ENCODE measurements at regions not wholly inside any gene's neighbourhood (a gene's known extent, or its start where the extent isn't known, plus 50 kb on each side); places are given as distances from the start of the nearest gene placed in this dataset.

DNA sequence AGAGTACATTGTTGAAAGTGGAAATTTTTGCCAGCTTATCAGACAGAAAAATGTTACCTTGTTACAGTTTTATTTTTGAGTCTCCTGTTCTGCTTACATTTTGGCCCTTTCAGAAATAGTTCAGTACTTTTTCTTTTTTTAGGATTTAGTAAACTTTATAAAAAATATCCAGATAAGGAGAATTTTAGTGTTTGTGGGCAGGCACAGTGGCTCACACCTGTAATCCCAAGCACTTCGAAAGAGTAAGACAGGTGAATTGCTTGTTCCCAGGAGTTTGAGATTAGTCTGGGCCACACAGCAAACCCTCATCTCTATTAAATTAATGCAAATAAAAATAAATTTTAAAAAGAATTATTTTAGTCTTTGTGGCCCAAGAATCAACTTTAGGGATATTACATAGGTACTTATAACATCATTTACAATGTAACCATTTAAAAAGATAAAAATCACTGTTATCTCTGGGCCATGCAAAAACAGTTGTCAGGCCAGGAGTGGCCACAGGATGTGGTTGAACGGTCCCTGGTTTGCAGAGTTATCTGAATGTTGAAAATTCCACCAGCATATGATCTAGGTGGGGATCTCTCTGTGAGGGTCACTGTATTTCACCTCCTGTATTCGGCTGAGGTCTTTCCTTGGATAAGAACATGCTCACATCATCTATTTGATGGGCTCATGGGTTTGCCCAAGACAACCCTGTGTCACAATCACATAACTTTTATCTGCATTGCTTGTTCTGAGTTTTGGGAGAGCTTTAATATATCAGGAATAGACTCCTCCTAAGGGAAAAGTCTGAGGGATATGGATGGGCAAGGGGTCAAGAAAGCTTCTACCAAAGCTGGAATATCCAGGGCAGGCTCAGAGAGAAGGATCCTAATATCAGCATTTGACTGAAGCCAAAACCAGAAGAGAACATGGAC, 91.5 kb downstream of the GGTLC2 start:
- no peaks in the 10 kb centered on the region for H3K4me1 ChIP-seq (replicated peaks in 1 of 2)

DNA sequence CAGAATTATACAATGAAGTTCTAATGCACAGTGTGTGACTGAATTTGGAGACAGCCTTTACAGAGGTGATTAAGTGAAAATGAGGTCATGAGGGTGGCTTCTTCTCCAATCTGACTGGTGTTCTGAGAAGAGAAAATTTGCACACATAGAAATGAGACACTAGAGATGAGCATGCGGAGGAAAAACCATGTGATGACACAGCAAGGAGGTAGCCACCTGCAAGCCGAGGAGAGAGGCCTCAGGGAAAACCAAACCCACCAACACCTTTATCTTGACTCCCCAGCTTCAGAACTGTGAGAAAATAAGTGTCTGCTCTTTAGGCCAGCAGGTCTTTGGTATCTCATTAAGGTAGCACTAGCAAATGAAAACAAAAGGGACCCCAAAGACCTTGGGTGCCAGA, 93.2 kb downstream of the GGTLC2 start:
- Histone ChIP-seq H3K36me3 (replicated peaks in 1 of 2) (no peaks in the 10 kb centered on the region), H3K9me3 (replicated peaks in 1 of 3) (no peaks in the 10 kb centered on the region), H3K4me3 (no peak overlapping the region), H3K4me1 (replicated peaks in 1 of 2) (no peaks in the 10 kb centered on the region), H3K27ac (no peak overlapping the region), H3K27me3 (peaks cover 8% of the 10 kb centered on the region)
- 73 to 89% (median 75%) methylated on average over 2 of the region's 2 CpGs for WGBS, 4 donors
- TF ChIP-seq CTCF (IDR thresholded peaks at IDR 0.05): no peak
- no peak for TF ChIP-seq POLR2A (IDR thresholded peaks at IDR 0.05)
- intact Hi-C loops (cut with DNase I): no loop called here
- DNase-seq: no peak

More for the DNA sequence above, 91.5 kb downstream of the GGTLC2 start:
- Histone ChIP-seq H3K27me3 (no peaks in the 10 kb centered on the region), H3K9me3 (replicated peaks in 1 of 3) (no peaks in the 10 kb centered on the region), H3K36me3 (replicated peaks in 1 of 2) (no peaks in the 10 kb centered on the region), H3K4me3 (no peak overlapping the region), H3K27ac (no peak overlapping the region)
- no peak for TF ChIP-seq CTCF (IDR thresholded peaks at IDR 0.05)
- intact Hi-C loops (cut with DNase I): no loop called here
- DNase-seq: no peak
- WGBS, 4 donors: 56 to 77% (median 63%) methylated on average over 3 of the region's 3 CpGs

- Histone ChIP-seq H3K9me3 (replicated peaks in 1 of 3) (no peaks in the 10 kb centered on the region), H3K4me3 (no peak overlapping the region)
Observed at GRCh38 chr22:22738959-22739585, 94.7 kb downstream of the GGTLC2 start.

DNA sequence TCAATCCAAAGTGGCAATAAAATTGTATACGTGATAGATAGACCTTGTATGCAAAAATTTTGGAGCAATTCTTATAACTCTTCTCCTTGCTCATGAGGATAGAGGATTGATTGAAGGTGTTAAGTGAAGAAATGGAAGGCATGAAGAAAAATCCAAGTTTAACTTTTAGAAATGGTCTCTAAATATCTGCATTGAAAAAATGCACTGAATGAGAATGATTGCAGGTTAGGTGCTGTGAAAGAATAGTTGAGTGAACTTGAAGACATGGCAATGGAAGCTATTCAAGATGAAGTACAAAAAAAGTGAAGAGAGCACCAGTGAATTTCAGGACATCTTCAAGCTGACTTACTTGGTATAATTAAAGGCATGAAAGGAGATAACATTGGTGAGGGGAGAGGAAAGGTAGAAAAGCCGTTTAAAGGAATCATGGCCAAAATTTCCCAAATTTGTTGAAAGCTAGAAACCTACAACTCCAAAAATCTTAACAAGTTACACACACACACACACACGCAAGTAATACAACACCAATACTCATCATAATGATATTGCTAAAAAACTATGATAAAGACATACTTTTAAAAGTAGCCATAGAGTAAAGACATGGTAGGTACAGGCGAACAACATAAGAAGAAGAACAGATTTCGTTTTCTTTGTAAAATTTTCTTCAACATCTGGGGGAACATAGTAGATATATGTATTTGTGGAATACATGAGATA, 96.3 kb downstream of the GGTLC2 start:
- intact Hi-C loops (cut with DNase I): loop anchor here in 1 of 2 donors (10.0 kb wide), 1 partner anchor 214 kb away; no protein-coding TSS in a partner anchor
- no peak overlapping the region for H3K27ac ChIP-seq
- no peak overlapping the region for H3K4me3 ChIP-seq
- no peak for TF ChIP-seq POLR2A (IDR thresholded peaks at IDR 0.05)
- no peak for TF ChIP-seq CTCF (IDR thresholded peaks at IDR 0.05)
- no peaks in the 10 kb centered on the region for H3K36me3 ChIP-seq (replicated peaks in 1 of 2)
- WGBS, 4 donors: 56 to 82% (median 66%) methylated on average over 5 of the region's 5 CpGs
- no peaks in the 10 kb centered on the region for H3K9me3 ChIP-seq (replicated peaks in 1 of 3)
- peaks cover 8% of the 10 kb centered on the region for H3K27me3 ChIP-seq
- no peaks in the 10 kb centered on the region for H3K4me1 ChIP-seq (replicated peaks in 1 of 2)
- no peak for DNase-seq

More at GRCh38 chr22:22738959-22739585, 94.7 kb downstream of the GGTLC2 start:
- DNase-seq: no peak
- intact Hi-C loops (cut with DNase I): no loop called here
- Histone ChIP-seq H3K36me3 (replicated peaks in 1 of 2) (no peaks in the 10 kb centered on the region), H3K27me3 (peaks cover 8% of the 10 kb centered on the region), H3K4me1 (replicated peaks in 1 of 2) (no peaks in the 10 kb centered on the region), H3K27ac (no peak overlapping the region)
- 79 to 85% (median 83%) methylated on average over 3 to 5 of the region's 5 CpGs for WGBS, 4 donors
- TF ChIP-seq POLR2A (IDR thresholded peaks at IDR 0.05): no peak

All from adrenal gland (tissue), 9 donors.